ENCODE measurements at regions not wholly inside any gene's neighbourhood (a gene's known extent, or its start where the extent isn't known, plus 50 kb on each side); places are given as distances from the start of the nearest gene placed in this dataset.

GRCh38 chr12:98317939-98318899 is 197.2 kb upstream of the TMPO start:
- DNase-seq: no peak

GRCh38 chr12:98319716-98320425 is 195.5 kb upstream of the TMPO start:
- no peak for DNase-seq

- no peak for DNase-seq
Observed at GRCh38 chr12:98325003-98325402, 190.4 kb upstream of the TMPO start.

GRCh38 chr12:98328467-98328866 is 186.9 kb upstream of the TMPO start:
- DNase-seq: no peak

GRCh38 chr12:98329589-98329988 is 185.8 kb upstream of the TMPO start:
- no peak for DNase-seq

GRCh38 chr12:98332642-98333041 is 182.7 kb upstream of the TMPO start:
- DNase-seq: no peak

- no peak for DNase-seq
Observed at GRCh38 chr12:98334768-98335167, 180.6 kb upstream of the TMPO start.

- DNase-seq: no peak
Observed at GRCh38 chr12:98341026-98341425, 174.4 kb upstream of the TMPO start.

- DNase-seq: no peak
Observed at GRCh38 chr12:98341732-98342131, 173.7 kb upstream of the TMPO start.

- DNase-seq: no peak
Observed at GRCh38 chr12:98343002-98343567, 172.3 kb upstream of the TMPO start.

GRCh38 chr12:98344046-98344930 is 171.1 kb upstream of the TMPO start:
- DNase-seq: no peak

- no peak for DNase-seq
Observed at GRCh38 chr12:98345308-98345876, 170.0 kb upstream of the TMPO start.

- DNase-seq: no peak
Observed at GRCh38 chr12:98351089-98351488, 164.3 kb upstream of the TMPO start.

- DNase-seq: no peak
Observed at GRCh38 chr12:98351784-98352183, 163.6 kb upstream of the TMPO start.

- peak; percentile 92 for DNase-seq
Observed at GRCh38 chr12:98352218-98352811, 163.1 kb upstream of the TMPO start.

- no peak for DNase-seq
Observed at GRCh38 chr12:98352835-98353234, 162.6 kb upstream of the TMPO start.

GRCh38 chr12:98354520-98355035 is 160.8 kb upstream of the TMPO start:
- DNase-seq: peak; percentile 9

- DNase-seq: peak; percentile 68
Observed at GRCh38 chr12:98355322-98355721, 160.1 kb upstream of the TMPO start.

GRCh38 chr12:98355933-98356332 is 159.5 kb upstream of the TMPO start:
- no peak for DNase-seq

- DNase-seq: no peak
Observed at GRCh38 chr12:98358144-98358543, 157.2 kb upstream of the TMPO start.

- no peak for DNase-seq
Observed at GRCh38 chr12:98359856-98360255, 155.5 kb upstream of the TMPO start.

GRCh38 chr12:98360401-98360800 is 155.0 kb upstream of the TMPO start:
- DNase-seq: no peak
